ENCODE measurements at regions not wholly inside any gene's neighbourhood (a gene's known extent, or its start where the extent isn't known, plus 50 kb on each side); places are given as distances from the start of the nearest gene placed in this dataset.
A peak's percentile ranks its signal among the peaks of the same experiment; 100 is the strongest.

GRCh38 chr3:46112984-46113383, 85.7 kb upstream of the XCR1 start:
- DNase-seq: no peak

- DNase-seq: no peak
Observed at GRCh38 chr3:46112296-46112695, 85.0 kb upstream of the XCR1 start.

- no peak for DNase-seq
Observed at GRCh38 chr3:46110701-46111493, 83.6 kb upstream of the XCR1 start.

GRCh38 chr3:46107682-46108081, 80.4 kb upstream of the XCR1 start:
- DNase-seq: no peak

- no peak for DNase-seq
Observed at GRCh38 chr3:46105306-46105919, 78.1 kb upstream of the XCR1 start.

- DNase-seq: no peak
Observed at GRCh38 chr3:46104706-46105105, 77.4 kb upstream of the XCR1 start.

GRCh38 chr3:46102780-46103130, 75.5 kb upstream of the XCR1 start:
- no peak for DNase-seq

- no peak for DNase-seq
Observed at GRCh38 chr3:46102059-46102779, 74.9 kb upstream of the XCR1 start.

GRCh38 chr3:46100812-46101211, 73.5 kb upstream of the XCR1 start:
- no peak for DNase-seq

GRCh38 chr3:46098319-46098761, 71.1 kb upstream of the XCR1 start:
- DNase-seq: peak in 1 of 2 experiments; percentile 15

- DNase-seq: peak in 1 of 2 experiments; percentile 1
Observed at GRCh38 chr3:46097691-46098241, 70.5 kb upstream of the XCR1 start.

- DNase-seq: no peak
Observed at GRCh38 chr3:46096781-46097180, 69.5 kb upstream of the XCR1 start.

GRCh38 chr3:46096336-46096735, 69.1 kb upstream of the XCR1 start:
- no peak for DNase-seq

- DNase-seq: no peak
Observed at GRCh38 chr3:46095307-46095706, 68.0 kb upstream of the XCR1 start.

GRCh38 chr3:46094506-46094905, 67.2 kb upstream of the XCR1 start:
- no peak for DNase-seq

GRCh38 chr3:46093966-46094365, 66.7 kb upstream of the XCR1 start:
- DNase-seq: no peak

- DNase-seq: no peak
Observed at GRCh38 chr3:46093327-46093942, 66.2 kb upstream of the XCR1 start.

GRCh38 chr3:46092702-46093080, 65.4 kb upstream of the XCR1 start:
- DNase-seq: no peak

GRCh38 chr3:46091741-46092701, 64.7 kb upstream of the XCR1 start:
- no peak for DNase-seq

- DNase-seq: no peak
Observed at GRCh38 chr3:46091046-46091445, 63.8 kb upstream of the XCR1 start.

GRCh38 chr3:46090161-46090591, 62.9 kb upstream of the XCR1 start:
- DNase-seq: no peak
